ENCODE measurements at regions not wholly inside any gene's neighbourhood (a gene's known extent, or its start where the extent isn't known, plus 50 kb on each side); places are given as distances from the start of the nearest gene placed in this dataset.

DNA sequence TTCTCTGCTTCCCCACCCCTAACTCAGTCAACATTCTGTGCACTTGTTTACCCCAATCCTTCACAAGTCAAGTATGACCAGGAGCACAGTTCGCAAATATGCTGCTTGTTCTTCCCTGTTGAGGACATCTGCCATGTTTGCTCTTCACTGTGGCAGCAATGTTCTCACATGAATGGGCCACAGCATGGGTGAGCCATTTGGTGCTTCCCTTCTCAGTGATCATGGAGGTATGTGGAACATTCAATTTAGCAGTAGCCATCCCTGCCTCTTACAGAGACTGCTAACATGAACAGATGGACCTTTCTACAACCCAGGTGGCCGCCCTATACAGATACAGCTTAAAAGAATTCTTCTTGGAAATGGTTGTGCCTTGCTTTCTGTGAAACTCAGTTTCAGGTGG lies 660.1 kb upstream of the SGO1 start:
- no peaks in the 10 kb centered on the region for H3K4me1 ChIP-seq
- TF ChIP-seq KDM5A (IDR thresholded peaks at IDR 0.05) (no peak), HDAC2 (IDR thresholded peaks at IDR 0.05) (no peak), MYC (IDR thresholded peaks at IDR 0.05; ENCODE audit: borderline replicate concordance, low read length) (no peak)
- no peak for FAIRE-seq
- POLR2A ChIA-PET, result no interaction called here
- ATAC-seq, result no peak
- H3K9me3 ChIP-seq, result no peaks in the 10 kb centered on the region
- no peak overlapping the region for H3K27ac ChIP-seq
- no peak for DNase-seq (ENCODE audit: low read depth in 1 of 2, low spot score in 1 of 2)
- CTCF ChIA-PET, result no interaction called here
- WGBS (ENCODE audit: missing lambda C conversion rate), result 7% methylated on average over 2 of the region's 2 CpGs
- no peak overlapping the region for H3K4me3 ChIP-seq
- H3K4me2 ChIP-seq, result no peak overlapping the region

DNA sequence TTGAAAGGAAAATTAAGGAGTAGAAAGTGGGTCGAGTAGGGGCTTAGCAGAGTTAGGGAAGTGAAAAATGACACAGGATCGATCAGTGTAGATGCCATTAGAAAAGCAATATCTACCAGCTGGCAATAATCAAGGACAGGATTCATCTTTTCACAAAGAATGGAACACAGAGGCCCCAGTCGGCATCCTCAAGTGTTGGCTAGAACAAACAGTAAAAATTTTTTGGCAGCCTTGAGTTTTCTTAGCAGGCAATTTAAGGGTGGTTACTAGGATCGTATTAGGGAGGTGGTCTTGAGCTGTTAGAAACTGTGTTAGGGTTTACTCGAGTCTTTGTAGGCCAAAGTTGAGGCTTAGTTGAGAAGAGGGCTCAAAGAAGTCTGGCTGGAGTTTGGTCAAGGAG lies 658.8 kb upstream of the SGO1 start:
- ChIA-PET POLR2A (no interaction called here), CTCF (no interaction called here)

DNA sequence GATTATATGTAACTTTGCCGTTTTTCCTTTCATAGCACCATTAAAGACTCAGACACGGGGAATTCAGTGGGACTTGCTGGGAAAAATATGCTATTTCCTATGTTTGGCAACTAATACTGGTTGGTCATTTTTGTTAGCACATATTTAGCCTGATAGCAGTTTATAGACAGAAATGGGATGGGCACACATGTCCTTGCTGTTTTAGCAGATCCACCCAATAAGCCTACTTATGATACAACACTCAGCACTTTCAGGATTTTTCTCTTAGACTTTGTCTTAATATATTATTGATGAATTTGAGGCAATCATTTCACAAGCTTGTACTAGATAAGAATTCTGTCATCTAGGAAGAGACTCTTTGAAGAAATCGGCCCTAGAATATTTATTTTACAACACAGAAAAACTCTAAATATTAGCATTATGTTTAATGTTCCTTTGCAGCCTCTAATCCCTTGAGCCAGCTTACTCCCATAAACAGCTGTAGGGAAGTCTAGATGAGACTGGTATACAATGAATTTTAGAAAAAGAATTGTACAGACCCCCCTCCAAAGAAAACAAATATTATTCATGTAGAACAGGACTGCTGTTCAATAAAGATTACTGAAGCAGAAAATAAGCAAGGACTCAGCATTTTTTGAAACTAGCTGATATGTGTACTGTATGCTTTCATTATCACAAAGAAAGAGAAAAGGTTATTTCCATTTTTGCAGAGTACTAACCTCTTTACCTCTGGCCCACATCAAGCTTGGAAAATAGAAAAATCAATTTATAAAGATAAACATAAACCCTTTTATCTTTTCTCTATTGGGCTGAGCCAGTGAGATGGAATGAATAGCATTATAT lies 656.8 kb upstream of the SGO1 start:
- Histone ChIP-seq H3K4me2 (no peak overlapping the region), H3K9me3 (no peaks in the 10 kb centered on the region), H3K4me1 (no peaks in the 10 kb centered on the region), H3K27ac (no peak overlapping the region), H3K4me3 (no peak overlapping the region)
- ChIA-PET POLR2A (no interaction called here), CTCF (no interaction called here)
- no peak for DNase-seq (ENCODE audit: low read depth in 1 of 2, low spot score in 1 of 2)
- no peak for FAIRE-seq
- WGBS (ENCODE audit: missing lambda C conversion rate), result under 1% methylated on average over 3 of the region's 3 CpGs
- TF ChIP-seq MAFK (IDR thresholded peaks at IDR 0.05; ENCODE audit: partially characterized antibody) (no peak), RNF2 (IDR thresholded peaks at IDR 0.05; ENCODE audit: borderline replicate concordance, low read depth) (no peak), CBX2 (IDR thresholded peaks at IDR 0.05; ENCODE audit: borderline replicate concordance, low read depth) (no peak), RCOR1 (IDR thresholded peaks at IDR 0.05; ENCODE audit: low read depth, low read length) (no peak), EHMT2 (IDR thresholded peaks at IDR 0.05; ENCODE audit: low read depth) (no peak), JUNB (IDR thresholded peaks at IDR 0.05) (no peak), SMC3 (IDR thresholded peaks at IDR 0.05) (no peak), PHF8 (IDR thresholded peaks at IDR 0.05; ENCODE audit: borderline replicate concordance, low read depth) (no peak), MAZ (IDR thresholded peaks at IDR 0.05; ENCODE audit: borderline replicate concordance, low read depth, low read length) (no peak), ESRRA (IDR thresholded peaks at IDR 0.05; ENCODE audit: borderline replicate concordance, low read length) (no peak), POLR2AphosphoS2 (conservative IDR thresholded peaks at IDR 0.05; ENCODE audit: low read length) (no peak), ZNF302 (CRISPR knock-in tag; IDR thresholded peaks at IDR 0.05) (no peak), MYC (IDR thresholded peaks at IDR 0.05; ENCODE audit: borderline replicate concordance, low read length) (no peak), ZFP36 (IDR thresholded peaks at IDR 0.05; ENCODE audit: borderline replicate concordance, partially characterized antibody) (no peak), TP53 (CRISPR knock-in tag; IDR thresholded peaks at IDR 0.05) (no peak), RFX5 (IDR thresholded peaks at IDR 0.05) (no peak)
- TF ChIP-seq, protein P1, sequence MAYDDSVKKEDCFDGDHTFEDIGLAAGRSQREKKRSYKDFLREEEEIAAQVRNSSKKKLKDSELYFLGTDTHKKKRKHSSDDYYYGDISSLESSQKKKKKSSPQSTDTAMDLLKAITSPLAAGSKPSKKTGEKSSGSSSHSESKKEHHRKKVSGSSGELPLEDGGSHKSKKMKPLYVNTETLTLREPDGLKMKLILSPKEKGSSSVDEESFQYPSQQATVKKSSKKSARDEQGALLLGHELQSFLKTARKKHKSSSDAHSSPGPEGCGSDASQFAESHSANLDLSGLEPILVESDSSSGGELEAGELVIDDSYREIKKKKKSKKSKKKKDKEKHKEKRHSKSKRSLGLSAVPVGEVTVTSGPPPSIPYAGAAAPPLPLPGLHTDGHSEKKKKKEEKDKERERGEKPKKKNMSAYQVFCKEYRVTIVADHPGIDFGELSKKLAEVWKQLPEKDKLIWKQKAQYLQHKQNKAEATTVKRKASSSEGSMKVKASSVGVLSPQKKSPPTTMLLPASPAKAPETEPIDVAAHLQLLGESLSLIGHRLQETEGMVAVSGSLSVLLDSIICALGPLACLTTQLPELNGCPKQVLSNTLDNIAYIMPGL (CRISPR knock-in tag; IDR thresholded peaks at IDR 0.05; ENCODE audit: borderline replicate concordance), result no peak
- TF ChIP-seq, protein P2, sequence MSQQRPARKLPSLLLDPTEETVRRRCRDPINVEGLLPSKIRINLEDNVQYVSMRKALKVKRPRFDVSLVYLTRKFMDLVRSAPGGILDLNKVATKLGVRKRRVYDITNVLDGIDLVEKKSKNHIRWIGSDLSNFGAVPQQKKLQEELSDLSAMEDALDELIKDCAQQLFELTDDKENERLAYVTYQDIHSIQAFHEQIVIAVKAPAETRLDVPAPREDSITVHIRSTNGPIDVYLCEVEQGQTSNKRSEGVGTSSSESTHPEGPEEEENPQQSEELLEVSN (IDR thresholded peaks at IDR 0.05; ENCODE audit: borderline replicate concordance, low read depth), result no peak
- TF ChIP-seq, protein P3, sequence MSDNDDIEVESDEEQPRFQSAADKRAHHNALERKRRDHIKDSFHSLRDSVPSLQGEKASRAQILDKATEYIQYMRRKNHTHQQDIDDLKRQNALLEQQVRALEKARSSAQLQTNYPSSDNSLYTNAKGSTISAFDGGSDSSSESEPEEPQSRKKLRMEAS (IDR thresholded peaks at IDR 0.05), result no peak
- ATAC-seq, result no peak

More for the DNA sequence above, 658.8 kb upstream of the SGO1 start:
- no peak for FAIRE-seq
- H3K4me3 ChIP-seq, result no peak overlapping the region
- no peak for DNase-seq (ENCODE audit: low read depth in 1 of 2, low spot score in 1 of 2)
- TF ChIP-seq, protein P4, sequence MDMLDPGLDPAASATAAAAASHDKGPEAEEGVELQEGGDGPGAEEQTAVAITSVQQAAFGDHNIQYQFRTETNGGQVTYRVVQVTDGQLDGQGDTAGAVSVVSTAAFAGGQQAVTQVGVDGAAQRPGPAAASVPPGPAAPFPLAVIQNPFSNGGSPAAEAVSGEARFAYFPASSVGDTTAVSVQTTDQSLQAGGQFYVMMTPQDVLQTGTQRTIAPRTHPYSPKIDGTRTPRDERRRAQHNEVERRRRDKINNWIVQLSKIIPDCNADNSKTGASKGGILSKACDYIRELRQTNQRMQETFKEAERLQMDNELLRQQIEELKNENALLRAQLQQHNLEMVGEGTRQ (IDR thresholded peaks at IDR 0.05), result no peak
- TF ChIP-seq BHLHE40 (IDR thresholded peaks at IDR 0.05; ENCODE audit: low read depth, low read length), result no peak
- no peak for ATAC-seq
- no peaks in the 10 kb centered on the region for H3K9me3 ChIP-seq
- H3K27ac ChIP-seq, result no peak overlapping the region
- no peak overlapping the region for H3K4me2 ChIP-seq
- 3% methylated on average over 5 of the region's 5 CpGs for WGBS (ENCODE audit: missing lambda C conversion rate)
- no peaks in the 10 kb centered on the region for H3K4me1 ChIP-seq

Data from A549 (cell line).